Esophagus muscularis mucosa (tissue), 4 donors: ENCODE measurements at regions not wholly inside any gene's neighbourhood (a gene's known extent, or its start where the extent isn't known, plus 50 kb on each side); places are given as distances from the start of the nearest gene placed in this dataset.

ENCODE experiments used
- DNase-seq: peaks from one replicate; pipeline ENCODE4 v3.0.0-alpha.2; 2017; ENCODE audit errors: extremely low spot score
- H3K27ac ChIP-seq, 4 donors: fragments of 200-600 bp; sonication (generic); replicated peaks in 1 of 4; 1 replicate in 3 of 4; 2 replicates in 1 of 4; pipeline ENCODE4 v1.5.1; 2016 to 2019; ENCODE audit warnings: mild to moderate bottlenecking in 1 of 4
- H3K27me3 ChIP-seq, 4 donors: fragments of 200-600 bp; sonication (generic); one replicate each; pipeline versions ENCODE4 v1.5.1 to v1.6.0; 2016 to 2019
- H3K36me3 ChIP-seq, 4 donors: fragments of 200-600 bp; sonication (generic); one replicate each; pipeline ENCODE4 v1.5.1; 2016 to 2019
- H3K4me1 ChIP-seq, 4 donors: fragments of 200-600 bp; sonication (generic); one replicate each; pipeline ENCODE4 v1.5.1; 2016 to 2019
- H3K4me3 ChIP-seq, 4 donors: fragments of 200-600 bp; sonication (generic); 1 replicate in 2 of 4; 2 replicates in 2 of 4; pipeline ENCODE4 v1.5.1; 2016 to 2019; ENCODE audit warnings: mild to moderate bottlenecking in 4 of 4, moderate library complexity in 1 of 4
- H3K9me3 ChIP-seq, 4 donors: fragments of 200-600 bp; sonication (generic); 1 replicate in 3 of 4; 2 replicates in 1 of 4; pipeline ENCODE4 v1.5.1; 2016 to 2019
- EP300 ChIP-seq: sonication (generic); formaldehyde crosslinking; IDR thresholded peaks from one replicate; pipeline ENCODE4 v1.6.1; 2017; ENCODE audit warnings: antibody characterized with exemption
- POLR2A ChIP-seq: fragments of 450-650 bp; IDR thresholded peaks from one replicate; pipeline ENCODE4 v1.6.1; 2017; ENCODE audit warnings: antibody characterized with exemption, moderate library complexity, mild to moderate bottlenecking, low read depth
- POLR2AphosphoS5 ChIP-seq, 2 donors: sonication (generic); formaldehyde crosslinking; IDR thresholded peaks; one replicate each; pipeline ENCODE4 v1.6.1; 2017; ENCODE audit warnings: antibody characterized with exemption in 2 of 2
- WGBS: methylation state at CpG from one replicate; pipeline ENCODE4 v1.1.5; 2018; 5-methylcytosine and 5-hydroxymethylcytosine counted together
- intact Hi-C: fragments of 100-400 bp; cut with DNase I; formaldehyde crosslinking; loops from one replicate; pipeline ENCODE4 v1.15.1; 2023
- TF ChIP-seq, protein P1 (sequence below), 3 experiments: fragments of 200-600 bp in 2 of 3; fragments of 450-650 bp in 1 of 3; sonication (generic) in 2 of 3; IDR thresholded peaks; one replicate each; pipeline ENCODE4 v1.5.1; 2017 to 2019; ENCODE audit warnings: antibody characterized with exemption in 3 of 3, mild to moderate bottlenecking in 2 of 3, moderate library complexity in 1 of 3

DNA sequence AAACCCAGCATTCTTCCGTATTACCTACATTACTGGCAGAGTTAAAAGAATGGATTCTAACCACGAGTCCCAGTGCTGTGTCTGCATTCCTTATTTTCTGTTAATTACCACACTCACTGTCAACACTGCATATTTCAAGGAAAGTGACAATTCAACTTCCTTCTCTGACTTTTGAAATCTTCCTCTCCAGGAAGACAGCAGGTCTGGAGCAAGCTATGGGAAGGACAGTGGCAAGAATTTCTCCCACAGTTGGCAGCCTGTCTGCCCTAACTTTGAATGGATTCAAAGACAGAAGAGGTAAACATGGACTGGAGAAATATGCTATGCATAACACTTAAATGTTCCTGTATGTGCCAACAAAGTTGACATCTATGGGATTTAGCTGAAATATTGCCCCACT is 700.5 kb upstream of the CHAC2 start:
- Histone ChIP-seq H3K4me3 (no peak overlapping the region), H3K36me3 (no peaks in the 10 kb centered on the region), H3K4me1 (no peaks in the 10 kb centered on the region), H3K9me3 (no peaks in the 10 kb centered on the region), H3K27me3 (no peaks in the 10 kb centered on the region), H3K27ac (no peak overlapping the region)
- TF ChIP-seq EP300 = no peak
- no peak for TF ChIP-seq POLR2A
- TF ChIP-seq POLR2AphosphoS5 (IDR thresholded peaks at IDR 0.05) = no peak
- TF ChIP-seq, protein P1, sequence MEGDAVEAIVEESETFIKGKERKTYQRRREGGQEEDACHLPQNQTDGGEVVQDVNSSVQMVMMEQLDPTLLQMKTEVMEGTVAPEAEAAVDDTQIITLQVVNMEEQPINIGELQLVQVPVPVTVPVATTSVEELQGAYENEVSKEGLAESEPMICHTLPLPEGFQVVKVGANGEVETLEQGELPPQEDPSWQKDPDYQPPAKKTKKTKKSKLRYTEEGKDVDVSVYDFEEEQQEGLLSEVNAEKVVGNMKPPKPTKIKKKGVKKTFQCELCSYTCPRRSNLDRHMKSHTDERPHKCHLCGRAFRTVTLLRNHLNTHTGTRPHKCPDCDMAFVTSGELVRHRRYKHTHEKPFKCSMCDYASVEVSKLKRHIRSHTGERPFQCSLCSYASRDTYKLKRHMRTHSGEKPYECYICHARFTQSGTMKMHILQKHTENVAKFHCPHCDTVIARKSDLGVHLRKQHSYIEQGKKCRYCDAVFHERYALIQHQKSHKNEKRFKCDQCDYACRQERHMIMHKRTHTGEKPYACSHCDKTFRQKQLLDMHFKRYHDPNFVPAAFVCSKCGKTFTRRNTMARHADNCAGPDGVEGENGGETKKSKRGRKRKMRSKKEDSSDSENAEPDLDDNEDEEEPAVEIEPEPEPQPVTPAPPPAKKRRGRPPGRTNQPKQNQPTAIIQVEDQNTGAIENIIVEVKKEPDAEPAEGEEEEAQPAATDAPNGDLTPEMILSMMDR (IDR thresholded peaks at IDR 0.05) = no peak
- 64% methylated on average over 2 of the region's 2 CpGs for WGBS
- intact Hi-C loops = no loop called here
- no peak for DNase-seq

DNA sequence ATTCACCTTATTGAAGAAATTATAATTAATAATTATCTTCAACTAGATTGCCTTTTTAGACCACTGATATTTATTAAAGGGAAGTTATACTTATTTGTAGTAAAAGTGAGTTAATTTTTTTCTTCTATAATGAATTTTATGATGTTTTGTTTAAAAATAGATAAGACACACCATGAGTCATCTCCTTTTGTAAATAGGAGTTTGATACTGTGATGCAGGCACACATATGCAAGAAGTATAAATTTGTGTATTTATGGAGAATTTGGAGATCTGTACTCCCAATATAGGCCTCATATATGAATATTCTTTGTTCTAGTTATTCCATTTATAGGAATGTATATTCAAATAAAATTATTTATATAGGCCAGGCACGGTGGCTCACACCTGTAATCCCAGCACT is 703.5 kb upstream of the CHAC2 start:
- DNase-seq = no peak
- Histone ChIP-seq H3K27ac (no peak overlapping the region), H3K4me3 (no peak overlapping the region), H3K9me3 (no peaks in the 10 kb centered on the region), H3K27me3 (no peaks in the 10 kb centered on the region), H3K4me1 (no peaks in the 10 kb centered on the region), H3K36me3 (no peaks in the 10 kb centered on the region)
- no peak for TF ChIP-seq POLR2AphosphoS5 (IDR thresholded peaks at IDR 0.05)
- TF ChIP-seq, protein P1 (IDR thresholded peaks at IDR 0.05) = no peak
- no peak for TF ChIP-seq POLR2A
- TF ChIP-seq EP300 = no peak
- intact Hi-C loops = no loop called here
- 84% methylated on average over 1 of the region's 1 CpG for WGBS

DNA sequence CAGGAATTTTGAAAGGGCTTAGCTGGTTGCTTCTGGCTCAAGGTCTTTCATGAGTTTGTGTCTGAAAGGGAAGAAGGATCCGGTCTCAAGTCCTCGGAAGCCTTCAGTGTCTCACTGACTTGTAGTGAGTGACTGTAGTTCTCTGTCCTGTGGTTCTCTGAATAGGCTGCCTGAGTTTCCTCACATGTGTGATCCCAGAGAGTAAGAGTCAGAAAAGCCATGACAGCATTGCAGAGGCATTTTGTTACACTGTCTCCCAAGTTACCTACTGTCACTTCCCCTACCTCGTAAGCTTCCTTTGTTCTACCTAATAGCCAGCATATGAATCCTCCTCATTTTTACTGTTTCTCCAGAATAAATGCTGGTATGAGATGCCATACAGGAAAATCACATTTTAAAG is 709.1 kb upstream of the CHAC2 start:
- intact Hi-C loops = no loop called here
- no peaks in the 10 kb centered on the region for H3K4me1 ChIP-seq
- no peaks in the 10 kb centered on the region for H3K9me3 ChIP-seq
- H3K27ac ChIP-seq = no peak overlapping the region
- no peak overlapping the region for H3K4me3 ChIP-seq
- no peaks in the 10 kb centered on the region for H3K36me3 ChIP-seq
- no peak for TF ChIP-seq EP300
- TF ChIP-seq, protein P1 (IDR thresholded peaks at IDR 0.05) = no peak
- TF ChIP-seq POLR2AphosphoS5 (IDR thresholded peaks at IDR 0.05) = no peak
- no peak for TF ChIP-seq POLR2A
- no peaks in the 10 kb centered on the region for H3K27me3 ChIP-seq
- 82% methylated on average over 3 of the region's 3 CpGs for WGBS
- no peak for DNase-seq

DNA sequence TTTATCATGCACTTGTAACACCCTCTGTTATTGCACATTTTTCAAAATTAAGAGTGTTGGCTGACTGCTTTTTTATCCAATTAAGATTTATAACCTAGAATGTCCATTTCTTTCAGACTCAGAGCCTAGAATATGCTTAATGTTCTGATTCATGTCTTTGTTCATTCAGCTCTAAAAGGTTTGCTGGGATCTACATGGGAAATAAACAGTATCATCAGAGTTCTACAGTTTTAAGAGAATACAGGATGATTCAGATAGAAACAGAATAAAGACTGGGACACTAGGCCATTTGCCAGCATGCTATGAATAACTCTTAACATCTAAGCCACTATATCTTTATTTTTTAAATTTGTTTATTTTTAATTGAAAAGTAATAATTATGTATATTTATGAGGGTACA is 713.7 kb upstream of the CHAC2 start:
- no peak overlapping the region for H3K27ac ChIP-seq
- no peak overlapping the region for H3K4me3 ChIP-seq
- no peaks in the 10 kb centered on the region for H3K9me3 ChIP-seq
- no peaks in the 10 kb centered on the region for H3K4me1 ChIP-seq
- no peaks in the 10 kb centered on the region for H3K27me3 ChIP-seq
- TF ChIP-seq EP300 (no peak), POLR2AphosphoS5 (IDR thresholded peaks at IDR 0.05) (no peak), POLR2A (no peak)
- TF ChIP-seq, protein P1 (IDR thresholded peaks at IDR 0.05) = no peak
- intact Hi-C loops = no loop called here
- H3K36me3 ChIP-seq = no peaks in the 10 kb centered on the region
- no peak for DNase-seq

DNA sequence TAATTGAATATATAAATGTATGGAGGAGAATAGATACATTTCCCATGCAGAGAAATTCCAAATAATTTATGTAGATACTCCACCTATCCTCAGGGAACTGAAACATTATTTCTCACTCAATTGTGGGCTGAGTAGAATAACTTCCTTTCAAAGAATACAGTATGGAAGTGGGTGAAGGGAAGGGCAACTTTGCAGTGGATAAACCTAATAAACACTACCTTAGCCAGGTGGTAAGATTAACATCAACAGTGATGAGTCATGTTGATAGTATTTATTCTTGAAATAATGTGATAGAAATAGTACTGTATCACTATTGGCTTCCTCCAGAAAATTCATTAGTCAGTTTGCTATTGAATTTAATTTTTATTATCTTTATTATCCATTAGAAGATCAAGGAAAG is 716.4 kb upstream of the CHAC2 start:
- no peak overlapping the region for H3K27ac ChIP-seq
- no peaks in the 10 kb centered on the region for H3K36me3 ChIP-seq
- H3K27me3 ChIP-seq = no peaks in the 10 kb centered on the region
- no peaks in the 10 kb centered on the region for H3K9me3 ChIP-seq
- no peak overlapping the region for H3K4me3 ChIP-seq
- TF ChIP-seq, protein P1 (IDR thresholded peaks at IDR 0.05) = no peak
- TF ChIP-seq EP300 = no peak
- TF ChIP-seq POLR2AphosphoS5 (IDR thresholded peaks at IDR 0.05) = no peak
- no peak for TF ChIP-seq POLR2A
- no peaks in the 10 kb centered on the region for H3K4me1 ChIP-seq
- no peak for DNase-seq
- intact Hi-C loops = no loop called here
